HG02885 (cell line): ENCODE measurements at regions not wholly inside any gene's neighbourhood (a gene's known extent, or its start where the extent isn't known, plus 50 kb on each side); places are given as distances from the start of the nearest gene placed in this dataset.
"Not testable (repeated sequence)": the region's sequence is repeated elsewhere in the genome, so short reads cannot be mapped to it uniquely, and the experiment has no call there.

Experiments
- ATAC-seq: cut with Tn5 transposase; IDR thresholded peaks from one replicate; pipeline ENCODE4 v1.9.1; 2021; ENCODE audit warnings: mild to moderate bottlenecking; ENCODE audit not compliant: unreplicated experiment, poor library complexity

DNA sequence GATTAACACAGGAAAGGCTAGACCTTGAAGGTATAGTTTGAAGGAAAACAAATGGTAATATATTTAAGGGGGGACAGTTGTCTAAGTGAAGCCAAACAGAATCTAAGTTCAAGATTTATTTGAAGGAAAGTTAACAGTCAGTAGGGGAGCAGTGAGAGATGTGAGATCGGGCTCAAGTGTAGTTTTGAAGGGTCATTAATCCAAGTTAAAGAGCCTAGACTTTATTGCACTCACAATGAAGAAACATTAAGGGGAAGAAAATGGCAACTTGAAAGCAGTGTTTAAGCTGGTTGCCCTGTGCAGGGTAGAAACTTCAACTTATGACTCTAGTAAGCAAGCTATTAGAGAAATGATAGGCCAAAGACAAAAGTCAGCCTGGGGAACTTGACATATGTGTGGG, 1952.2 kb downstream of the PCDH7 start:
- no peak for ATAC-seq

DNA sequence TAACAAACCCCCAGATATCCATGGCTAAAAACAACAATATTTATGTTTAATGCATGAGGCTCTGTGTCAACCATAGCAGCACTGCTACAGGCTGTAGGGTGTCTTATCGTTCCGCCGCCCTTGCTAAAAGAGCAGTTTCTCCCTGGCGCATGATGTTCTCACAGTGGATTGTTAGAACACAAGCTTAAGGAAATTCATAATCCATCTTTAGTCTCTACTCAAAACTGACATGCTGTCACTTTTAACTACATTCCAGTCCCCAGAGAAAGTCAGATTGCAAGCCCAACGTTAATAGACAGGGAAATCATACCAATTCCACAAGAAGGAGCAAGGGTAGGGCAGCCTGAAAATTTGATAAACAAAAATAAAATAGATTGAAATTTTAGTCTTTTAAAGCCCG, 1960.8 kb downstream of the PCDH7 start:
- no peak for ATAC-seq

DNA sequence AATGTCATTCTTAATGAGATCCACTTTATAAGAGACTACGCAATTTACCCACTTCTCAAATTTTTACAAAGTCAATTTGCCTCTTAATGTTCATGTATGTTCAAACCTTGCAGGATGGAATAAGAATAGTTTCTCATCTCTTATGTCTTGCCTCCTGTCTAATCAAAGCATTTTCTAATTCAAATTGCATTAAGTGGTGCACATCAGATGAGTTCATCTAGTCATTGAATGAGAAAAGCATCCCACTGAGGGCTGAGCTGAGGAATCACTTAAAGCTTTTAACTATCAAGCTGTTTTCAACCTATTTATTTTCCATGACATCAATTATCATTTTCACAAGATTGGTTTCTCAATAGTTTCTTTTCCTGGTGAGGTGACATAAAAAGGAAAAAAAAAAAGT, 1964.0 kb downstream of the PCDH7 start:
- no peak for ATAC-seq

DNA sequence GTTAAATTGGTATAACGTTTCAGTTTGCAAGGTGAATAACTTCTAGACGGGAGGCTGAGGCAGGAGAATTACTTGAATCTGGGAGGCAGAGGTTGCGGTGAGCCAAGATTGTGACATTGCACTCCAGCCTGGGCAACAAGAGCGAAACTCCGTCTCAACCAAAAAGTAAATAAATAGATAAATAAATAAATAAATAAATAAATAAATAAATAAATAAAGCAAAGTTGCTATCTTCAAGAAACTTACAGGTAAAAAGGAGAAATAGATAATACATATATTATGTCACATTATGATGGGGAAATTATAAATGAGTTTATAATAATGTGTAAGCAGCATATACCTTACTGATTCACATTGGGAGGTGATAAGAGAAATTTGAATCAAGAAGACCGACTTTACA, 1966.0 kb downstream of the PCDH7 start:
- ATAC-seq, result no peak

DNA sequence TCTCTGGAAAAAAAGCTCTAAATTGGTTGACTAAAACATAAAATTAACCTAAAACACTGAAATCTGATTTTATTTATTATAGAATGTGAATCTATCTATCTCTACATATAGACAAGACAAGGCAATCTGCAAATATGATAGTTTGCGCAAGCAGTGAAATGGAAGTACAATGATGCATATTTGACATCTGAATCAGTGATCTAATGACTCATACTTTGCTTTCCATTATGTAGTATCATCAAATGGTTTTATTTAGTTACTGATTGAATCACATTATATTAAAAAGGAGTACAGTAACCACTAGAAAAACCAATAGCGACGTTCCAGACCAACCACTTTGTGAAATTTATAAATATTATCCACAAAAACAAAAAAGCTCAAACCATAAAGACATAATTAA, 1969.3 kb downstream of the PCDH7 start:
- ATAC-seq, result no peak

DNA sequence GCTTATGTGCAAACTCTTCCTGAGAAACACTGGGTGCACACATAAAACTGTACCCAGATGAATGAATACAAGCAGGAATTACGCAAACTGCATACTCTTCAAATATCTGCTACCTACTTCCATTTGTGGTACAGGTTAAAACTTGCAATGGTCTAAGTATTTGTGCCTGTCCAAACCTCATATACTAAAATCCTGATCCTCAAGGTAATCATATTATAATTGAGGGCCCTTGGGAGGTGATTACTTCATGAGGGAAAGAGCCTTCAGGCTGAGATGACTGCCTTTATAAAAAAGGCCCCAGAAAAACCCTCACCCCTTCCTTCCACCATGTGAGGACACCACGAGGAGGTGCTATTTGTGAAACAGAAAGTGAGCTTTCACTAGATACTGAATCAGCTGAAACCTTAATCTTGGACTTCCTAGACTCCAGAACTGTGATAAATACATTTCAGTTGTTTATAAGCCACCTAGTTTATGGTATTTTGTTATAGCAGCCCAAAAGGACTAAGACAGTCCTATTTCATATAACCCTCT, 1977.2 kb downstream of the PCDH7 start:
- ATAC-seq, result no peak

DNA sequence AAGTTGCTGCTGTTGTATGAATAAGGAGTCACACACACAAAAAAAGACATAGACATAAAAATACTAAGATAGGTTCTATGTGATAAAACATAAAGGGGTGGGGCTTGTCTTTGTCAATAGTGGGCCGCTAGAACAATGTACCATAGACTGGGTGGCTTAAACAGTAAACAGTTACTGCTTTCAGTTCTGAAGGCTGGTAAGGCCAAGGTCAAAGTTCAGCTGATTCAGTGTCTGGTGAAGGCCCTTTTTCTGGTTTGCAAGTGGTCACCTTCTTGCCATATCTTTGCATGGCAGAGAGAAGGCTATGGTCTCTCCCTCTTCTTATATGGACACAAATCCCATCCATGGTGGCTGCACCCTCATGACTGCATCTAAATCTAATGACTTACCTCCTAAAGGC, 1980.7 kb downstream of the PCDH7 start:
- ATAC-seq, result no peak

DNA sequence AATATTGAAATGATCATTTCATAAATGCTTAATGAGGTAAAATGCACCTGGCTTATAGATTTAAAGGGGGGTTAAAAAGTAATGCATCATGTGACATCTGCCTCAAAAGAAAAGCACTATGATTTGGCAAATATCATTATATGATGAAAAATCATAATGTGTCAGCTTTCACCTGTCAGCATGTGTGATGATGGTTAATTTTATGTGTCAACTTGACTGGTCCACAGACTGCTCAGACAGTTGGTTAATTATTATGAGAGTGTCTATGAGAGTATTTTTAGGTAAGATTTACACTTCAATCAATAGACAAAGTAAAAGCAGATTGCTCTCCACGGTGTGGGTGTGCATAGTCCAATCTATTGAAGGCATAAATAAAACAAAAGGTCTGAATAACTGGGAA, 1986.7 kb downstream of the PCDH7 start:
- no peak for ATAC-seq

DNA sequence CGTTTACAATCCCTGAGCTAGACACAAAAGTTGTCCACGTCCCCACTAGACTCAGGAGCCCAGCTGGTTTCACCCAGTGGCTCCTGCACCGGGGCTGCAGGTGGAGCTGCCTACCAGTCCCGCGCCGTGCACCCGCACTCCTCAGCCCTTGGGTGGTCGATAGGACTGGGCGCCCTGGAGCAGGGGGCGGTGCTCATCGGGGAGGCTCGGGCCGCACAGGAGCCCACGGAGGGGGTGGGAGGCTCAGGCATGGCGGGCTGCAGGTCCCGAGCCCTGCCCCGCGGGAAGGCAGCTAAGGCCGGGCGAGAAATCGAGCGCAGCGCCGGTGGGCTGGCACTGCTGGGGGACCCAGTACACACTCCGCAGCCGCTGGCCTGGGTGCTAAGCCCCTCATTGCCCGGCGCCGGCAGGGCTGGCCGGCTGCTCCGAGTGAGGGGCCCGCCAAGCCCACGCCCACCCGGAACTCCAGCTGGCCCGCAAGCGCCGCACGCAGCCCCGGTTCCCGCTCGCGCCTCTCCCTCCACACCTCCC, 1996.0 kb downstream of the PCDH7 start:
- not testable (repeated sequence) for ATAC-seq

DNA sequence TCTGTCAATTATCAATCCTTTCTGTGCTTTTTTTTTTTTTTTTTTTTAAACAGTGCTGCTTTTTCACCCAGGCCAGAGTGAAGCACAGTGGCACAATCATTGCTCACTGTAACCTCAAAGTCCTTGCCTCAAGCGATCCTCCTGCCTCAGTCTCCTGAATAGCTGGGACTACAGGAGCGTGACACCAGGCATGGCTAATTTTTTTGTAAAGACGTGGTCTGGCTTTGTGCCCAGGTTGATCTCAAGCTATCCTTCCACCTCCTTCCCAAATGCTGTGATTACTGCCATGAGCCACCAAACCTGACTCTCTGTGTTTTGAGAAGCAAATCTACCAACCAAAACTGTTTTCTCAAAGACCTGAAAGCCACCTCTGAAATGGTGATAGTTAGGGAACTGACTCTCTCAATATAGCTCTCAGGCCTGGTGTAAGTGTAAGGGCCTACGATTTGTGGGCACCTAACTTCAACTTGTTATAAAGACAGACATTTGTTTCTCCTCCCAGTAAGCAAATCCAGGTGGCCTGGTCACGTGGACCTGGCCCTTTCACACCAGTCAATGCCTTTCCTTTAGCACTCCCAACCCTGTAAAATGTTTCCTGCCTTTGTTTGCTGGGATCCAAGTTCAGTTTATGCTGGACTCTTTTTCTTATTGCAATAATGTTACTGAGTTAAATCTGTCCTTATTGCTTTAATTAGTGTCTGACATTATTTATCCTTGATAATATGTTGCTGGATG, 2015.9 kb downstream of the PCDH7 start:
- ATAC-seq, result no peak

DNA sequence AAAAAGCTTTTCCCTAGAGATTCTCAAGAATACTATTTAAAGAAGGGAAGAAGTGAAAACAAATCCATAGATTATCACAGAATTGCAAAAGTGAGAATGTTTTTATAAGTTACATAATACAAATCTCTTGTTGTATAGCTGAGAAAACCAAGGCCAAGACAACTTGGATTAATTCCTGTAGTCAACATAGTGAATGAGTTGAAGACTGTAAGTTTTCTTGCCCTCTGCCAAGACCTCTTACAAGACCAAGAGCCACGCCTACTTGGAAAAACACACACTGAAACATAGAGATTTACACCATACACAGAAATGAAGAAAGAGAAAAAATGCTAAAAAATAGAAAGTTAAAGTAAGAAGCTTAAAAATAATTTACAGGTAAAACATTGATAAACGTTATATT, 2024.0 kb downstream of the PCDH7 start:
- ATAC-seq, result no peak

DNA sequence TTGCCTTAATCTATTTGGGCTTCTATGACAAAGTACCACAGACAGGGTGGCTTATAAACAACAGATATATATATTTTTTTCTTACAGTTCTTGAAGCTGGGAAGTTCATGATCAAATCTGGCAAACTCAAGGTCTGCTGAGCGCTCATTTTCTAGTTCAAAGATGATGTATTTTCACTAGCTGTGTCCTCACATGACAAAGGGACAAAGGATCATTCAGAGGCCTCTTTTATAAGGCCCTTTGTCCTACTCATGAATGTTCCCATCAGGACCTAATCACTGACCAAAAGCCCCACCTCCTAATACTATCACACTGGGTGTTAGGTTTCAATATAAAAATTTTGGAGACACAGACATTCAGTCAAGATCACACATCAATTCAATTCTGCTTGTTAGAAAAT, 2025.2 kb downstream of the PCDH7 start:
- ATAC-seq, result no peak

DNA sequence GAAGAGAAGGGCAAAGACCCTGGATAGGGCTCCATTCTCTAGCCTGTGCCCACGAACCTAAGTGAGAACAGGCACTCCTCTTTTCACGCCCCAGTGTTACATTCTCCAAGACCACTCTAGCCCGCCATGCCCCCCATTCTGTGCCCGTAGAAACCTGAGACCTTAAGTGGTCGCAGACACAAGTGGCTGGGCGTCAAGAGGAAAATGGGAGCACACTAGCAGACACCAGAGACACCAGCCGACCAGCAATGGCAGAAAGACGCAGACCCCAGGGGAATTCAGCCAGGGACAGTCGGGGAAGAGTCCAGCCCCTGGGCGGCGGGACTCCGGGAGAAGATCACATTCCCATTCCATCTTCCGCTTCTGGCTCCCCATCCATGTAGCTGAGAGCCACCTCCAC, 2027.9 kb downstream of the PCDH7 start:
- no peak for ATAC-seq

DNA sequence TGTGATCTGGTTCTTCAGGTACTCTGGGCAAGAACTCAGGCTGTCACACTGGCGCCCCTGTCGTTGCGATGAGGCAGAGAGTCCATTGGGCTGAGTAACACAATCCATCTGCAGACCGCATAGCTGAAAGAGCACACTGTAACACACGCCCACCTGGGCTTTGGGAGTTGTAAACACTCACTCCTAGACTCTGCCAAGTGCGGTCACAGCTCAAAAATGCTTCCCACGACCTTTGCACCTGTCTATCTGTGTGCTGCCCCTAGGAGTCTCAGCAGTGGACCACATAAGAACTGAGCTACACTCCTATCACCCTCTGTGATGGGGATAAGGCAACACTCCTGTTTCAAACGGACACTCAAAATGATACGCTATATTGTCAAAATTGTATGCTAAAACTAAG, 2028.3 kb downstream of the PCDH7 start:
- ATAC-seq, result no peak

DNA sequence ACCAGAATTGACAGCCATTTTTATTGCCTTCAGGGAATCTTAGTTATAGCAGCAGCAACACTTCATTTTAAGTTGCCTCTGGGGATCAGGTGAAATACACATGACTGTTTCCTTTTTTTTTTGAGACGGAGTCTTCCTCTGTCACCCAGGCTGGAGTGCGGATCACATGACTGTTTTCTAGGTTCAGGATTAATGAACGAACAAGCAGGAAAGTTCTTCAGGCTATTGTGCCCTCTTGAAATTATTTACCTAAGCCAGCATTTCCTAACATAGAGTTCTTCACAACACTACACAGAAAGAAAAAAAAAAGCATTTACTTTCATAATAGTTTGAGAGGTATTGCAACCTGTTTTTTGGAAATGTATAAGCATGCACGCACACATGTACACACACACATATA, 2032.8 kb downstream of the PCDH7 start:
- ATAC-seq, result no peak

DNA sequence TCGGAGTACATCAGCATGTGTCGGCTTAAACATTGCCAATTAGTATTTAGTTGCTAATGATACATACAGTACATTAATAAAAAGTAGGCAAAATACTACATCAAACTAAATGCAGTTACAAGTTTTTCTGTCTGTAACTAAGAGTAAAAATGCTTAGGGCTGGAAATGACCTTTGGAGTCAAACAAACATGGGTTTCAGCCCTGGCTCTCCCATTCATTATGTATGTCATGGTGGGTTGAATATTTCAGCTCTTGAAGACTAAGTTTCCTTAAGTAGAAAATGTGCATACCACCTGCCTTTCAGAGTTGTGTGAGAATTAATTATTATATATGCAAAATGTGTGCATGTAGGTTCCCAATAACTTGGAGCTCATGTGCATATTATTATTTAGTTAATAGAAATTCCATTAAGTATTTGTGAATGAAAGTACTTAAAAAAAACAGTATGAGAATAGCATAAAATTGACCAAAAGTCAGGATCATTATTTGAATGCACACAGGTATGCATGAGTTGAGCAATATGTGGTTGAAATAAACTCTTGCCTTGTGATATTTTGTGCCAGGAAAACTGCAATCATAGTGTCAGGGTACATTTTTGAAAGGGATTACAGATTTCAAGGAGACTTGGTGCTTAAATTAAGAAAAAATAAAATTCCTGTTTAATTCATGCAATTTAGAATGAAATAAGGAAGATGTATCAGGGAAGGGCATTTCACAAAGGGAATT, 2048.7 kb downstream of the PCDH7 start:
- ATAC-seq, result no peak

DNA sequence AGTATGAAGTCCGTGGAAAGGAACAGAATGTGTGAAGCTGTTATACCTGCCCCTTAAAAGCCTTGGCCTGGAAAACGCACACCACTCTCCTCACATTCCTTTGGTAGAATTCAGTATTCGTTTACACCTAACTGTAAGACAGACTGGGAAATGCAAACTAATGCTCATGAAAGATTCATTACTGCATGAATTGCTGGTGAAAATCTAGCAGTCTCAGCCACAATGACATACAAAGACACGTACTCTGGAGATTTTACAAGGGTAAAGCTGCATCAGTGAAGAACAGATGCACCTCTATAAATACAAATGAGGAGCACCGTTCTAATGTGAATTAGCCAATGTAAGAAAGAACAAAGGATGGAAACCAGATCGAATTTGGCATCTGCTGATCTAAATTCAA, 2051.3 kb downstream of the PCDH7 start:
- ATAC-seq, result no peak

DNA sequence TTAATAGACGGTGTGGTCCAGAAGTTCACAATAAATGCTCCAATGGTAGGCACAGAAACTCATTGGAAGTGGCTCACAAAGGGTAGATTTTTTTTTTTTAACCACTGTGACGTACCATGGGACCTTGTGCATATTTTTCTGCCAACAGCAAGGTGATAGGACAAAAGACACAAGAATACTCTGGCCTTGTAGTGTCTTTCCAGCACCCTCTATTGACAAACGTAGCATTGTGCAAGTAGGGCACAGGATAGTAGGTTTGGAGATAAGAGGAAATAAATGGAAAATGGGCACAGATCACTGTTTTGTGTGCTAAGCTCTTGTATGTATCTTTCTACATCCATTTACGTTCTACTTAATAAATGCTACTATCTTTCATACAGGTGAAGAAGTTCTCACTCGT, 2054.9 kb downstream of the PCDH7 start:
- no peak for ATAC-seq

DNA sequence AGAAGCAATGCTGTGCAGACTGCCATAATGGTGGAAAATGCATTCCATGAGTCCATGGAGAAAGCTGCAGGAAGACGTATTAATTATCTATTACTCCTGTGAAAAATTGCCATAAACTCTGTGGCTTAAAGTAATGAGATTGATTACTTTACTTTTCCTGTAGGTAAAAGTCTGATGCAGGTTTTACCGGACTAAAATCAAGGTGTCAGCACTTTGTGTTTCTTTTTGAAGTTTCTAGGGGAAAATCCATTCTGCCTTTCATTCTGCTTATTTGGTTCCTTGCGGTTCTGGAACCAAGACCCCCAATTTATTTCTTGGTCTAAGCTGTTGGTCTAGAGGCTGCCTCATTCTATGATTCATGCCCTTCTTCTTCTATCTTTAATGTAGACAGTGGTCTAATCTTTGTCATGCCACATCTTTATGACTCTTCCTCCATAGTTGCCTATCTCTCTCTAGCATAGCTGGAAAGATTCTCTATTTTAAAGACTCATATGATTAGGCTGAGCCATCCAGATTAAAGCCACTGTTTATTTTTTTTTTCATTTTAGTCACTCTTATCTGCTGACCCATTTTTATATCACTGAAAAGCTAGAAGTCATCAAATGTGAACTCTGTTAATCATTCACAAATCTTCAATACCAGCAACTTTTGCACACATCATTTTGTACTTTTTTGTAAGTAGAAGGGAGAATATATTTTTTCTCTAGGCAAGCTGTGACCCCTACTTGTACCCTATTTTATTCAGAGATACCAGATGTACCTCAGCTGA, 2056.4 kb downstream of the PCDH7 start:
- ATAC-seq, result no peak

DNA sequence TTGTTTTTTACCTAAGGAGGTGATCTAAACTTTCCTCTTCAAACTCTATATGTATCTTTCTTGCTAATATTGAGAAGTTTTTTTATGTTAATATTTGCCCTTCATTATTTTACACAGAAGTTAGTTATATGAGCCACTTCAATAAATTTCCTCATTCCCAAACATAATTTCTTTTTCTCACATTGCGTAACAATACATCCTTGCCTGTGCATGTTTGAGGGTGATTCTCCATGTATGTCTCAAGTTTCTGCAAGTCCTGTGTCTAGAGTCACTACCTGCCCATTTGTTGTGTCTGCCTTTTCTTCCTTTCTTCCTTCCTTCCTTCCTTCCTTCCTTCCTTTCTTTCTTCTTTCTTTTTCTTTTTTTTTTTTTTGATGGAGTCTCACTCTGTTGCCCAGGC, 2057.9 kb downstream of the PCDH7 start:
- ATAC-seq, result no peak

DNA sequence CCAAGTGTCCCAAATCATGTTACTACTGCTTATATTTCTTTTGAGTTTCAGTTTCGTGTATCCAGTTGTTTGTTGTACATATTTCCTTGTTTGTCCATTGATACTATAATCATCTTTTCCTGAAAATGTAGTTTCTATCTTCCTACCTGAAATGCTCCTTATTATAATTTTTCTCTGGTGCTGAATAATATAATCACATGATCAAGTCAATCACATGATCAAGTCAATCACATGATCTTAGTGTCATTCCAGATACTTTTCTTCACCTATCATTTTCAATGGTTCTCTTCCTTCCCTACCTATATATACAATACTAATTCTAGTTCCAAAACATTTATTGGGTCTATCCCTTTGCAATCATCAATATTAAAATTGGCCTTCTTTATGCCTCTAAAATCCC, 2058.8 kb downstream of the PCDH7 start:
- ATAC-seq, result no peak
